ENCODE measurements at regions not wholly inside any gene's neighbourhood (a gene's known extent, or its start where the extent isn't known, plus 50 kb on each side); places are given as distances from the start of the nearest gene placed in this dataset.

GRCh38 chr2:104385743-104386142 is 468.2 kb upstream of the POU3F3 start:
- H3K27me3 ChIP-seq (ENCODE audit: control insufficient read depth in 3 of 3, insufficient read depth in 3 of 3, low read length in 3 of 3) = peaks cover 0 to 4% (median 0%) of the 10 kb centered on the region in 3 donors

GRCh38 chr2:104388296-104388695 is 465.6 kb upstream of the POU3F3 start:
- no peak overlapping the region for H3K27ac ChIP-seq (ENCODE audit: low read depth, low read length)
- H3K9ac ChIP-seq (ENCODE audit: low read depth in 1 of 3, low read length in 3 of 3) = no peak overlapping the region
- no peaks in the 10 kb centered on the region for H3K4me1 ChIP-seq (ENCODE audit: control insufficient read depth in 3 of 3, insufficient read depth in 3 of 3, low read length in 3 of 3)
- H3K4me3 ChIP-seq (ENCODE audit: low read length in 3 of 3) = no peak overlapping the region
- H3K36me3 ChIP-seq (ENCODE audit: control insufficient read depth in 3 of 3, insufficient read depth in 3 of 3, low read length in 3 of 3) = no peaks in the 10 kb centered on the region
- peaks cover 0 to 4% (median 0%) of the 10 kb centered on the region in 3 donors for H3K27me3 ChIP-seq (ENCODE audit: control insufficient read depth in 3 of 3, insufficient read depth in 3 of 3, low read length in 3 of 3)
- no peaks in the 10 kb centered on the region for H3K9me3 ChIP-seq (ENCODE audit: control insufficient read depth in 3 of 3, low read length in 3 of 3)

More at GRCh38 chr2:104385743-104386142, 468.2 kb upstream of the POU3F3 start:
- H3K9ac ChIP-seq (ENCODE audit: low read depth in 1 of 3, low read length in 3 of 3) = no peak overlapping the region
- no peaks in the 10 kb centered on the region for H3K4me1 ChIP-seq (ENCODE audit: control insufficient read depth in 3 of 3, insufficient read depth in 3 of 3, low read length in 3 of 3)
- H3K36me3 ChIP-seq (ENCODE audit: control insufficient read depth in 3 of 3, insufficient read depth in 3 of 3, low read length in 3 of 3) = no peaks in the 10 kb centered on the region
- H3K9me3 ChIP-seq (ENCODE audit: control insufficient read depth in 3 of 3, low read length in 3 of 3) = no peaks in the 10 kb centered on the region
- no peak overlapping the region for H3K27ac ChIP-seq (ENCODE audit: low read depth, low read length)
- no peak overlapping the region for H3K4me3 ChIP-seq (ENCODE audit: low read length in 3 of 3)

DNA sequence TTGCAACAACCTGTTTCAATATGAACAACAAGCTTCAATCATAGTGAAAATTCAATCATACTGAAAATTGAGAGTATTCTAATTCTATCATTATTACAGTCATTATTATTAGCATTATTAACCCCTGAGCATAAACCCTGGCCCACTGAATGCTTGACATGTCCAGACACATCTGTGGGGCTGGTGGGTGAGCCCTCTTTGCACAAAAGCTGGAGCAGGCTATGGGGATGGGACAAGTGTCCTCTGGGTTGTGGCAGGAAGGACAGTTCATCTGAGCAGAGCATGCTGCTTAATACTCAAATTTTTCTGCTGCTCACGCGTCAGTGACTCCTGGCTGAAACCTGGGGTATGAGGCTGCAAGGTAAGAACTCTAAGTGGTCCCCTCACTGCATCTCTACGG is 451.1 kb upstream of the POU3F3 start:
- no peaks in the 10 kb centered on the region for H3K9me3 ChIP-seq (ENCODE audit: control insufficient read depth in 3 of 3, low read length in 3 of 3)
- H3K36me3 ChIP-seq (ENCODE audit: control insufficient read depth in 3 of 3, insufficient read depth in 3 of 3, low read length in 3 of 3) = no peaks in the 10 kb centered on the region
- H3K4me1 ChIP-seq (ENCODE audit: control insufficient read depth in 3 of 3, insufficient read depth in 3 of 3, low read length in 3 of 3) = peaks cover 0 to 4% (median 0%) of the 10 kb centered on the region in 3 donors
- H3K27ac ChIP-seq (ENCODE audit: low read depth, low read length) = no peak overlapping the region
- H3K27me3 ChIP-seq (ENCODE audit: control insufficient read depth in 3 of 3, insufficient read depth in 3 of 3, low read length in 3 of 3) = peaks cover 2 to 11% (median 6%) of the 10 kb centered on the region in 3 donors
- H3K9ac ChIP-seq (ENCODE audit: low read depth in 1 of 3, low read length in 3 of 3) = no peak overlapping the region
- no peak overlapping the region for H3K4me3 ChIP-seq (ENCODE audit: low read length in 3 of 3)

DNA sequence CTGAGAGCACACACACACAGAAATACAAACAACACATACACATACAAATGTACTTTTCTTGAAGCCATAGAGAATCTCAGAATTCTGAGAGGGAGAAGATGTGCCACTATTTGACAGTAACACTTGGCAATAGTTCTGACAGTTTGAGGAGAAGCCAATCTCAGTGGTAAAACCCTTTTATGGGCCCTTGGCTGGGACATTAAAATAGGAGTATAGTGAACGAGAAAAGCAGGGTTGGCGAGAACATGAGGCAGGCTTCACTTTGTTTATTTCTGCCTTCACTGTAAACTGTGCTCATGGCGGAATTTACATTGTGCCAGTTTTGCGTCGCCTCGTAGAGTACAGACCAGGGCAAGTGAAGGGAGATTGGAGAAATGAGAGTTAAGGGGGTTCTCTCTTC is 449.4 kb upstream of the POU3F3 start:
- Histone ChIP-seq H3K4me1 (ENCODE audit: control insufficient read depth in 3 of 3, insufficient read depth in 3 of 3, low read length in 3 of 3) (peaks cover 0 to 4% (median 0%) of the 10 kb centered on the region in 3 donors), H3K36me3 (ENCODE audit: control insufficient read depth in 3 of 3, insufficient read depth in 3 of 3, low read length in 3 of 3) (no peaks in the 10 kb centered on the region), H3K27me3 (ENCODE audit: control insufficient read depth in 3 of 3, insufficient read depth in 3 of 3, low read length in 3 of 3) (peaks cover 2 to 8% (median 7%) of the 10 kb centered on the region in 3 donors), H3K9ac (ENCODE audit: low read depth in 1 of 3, low read length in 3 of 3) (no peak overlapping the region), H3K4me3 (ENCODE audit: low read length in 3 of 3) (no peak overlapping the region), H3K27ac (ENCODE audit: low read depth, low read length) (no peak overlapping the region), H3K9me3 (ENCODE audit: control insufficient read depth in 3 of 3, low read length in 3 of 3) (no peaks in the 10 kb centered on the region)

GRCh38 chr2:104405623-104406022 is 448.3 kb upstream of the POU3F3 start:
- no peak overlapping the region for H3K4me3 ChIP-seq (ENCODE audit: low read length in 3 of 3)
- H3K36me3 ChIP-seq (ENCODE audit: control insufficient read depth in 3 of 3, insufficient read depth in 3 of 3, low read length in 3 of 3) = no peaks in the 10 kb centered on the region

DNA sequence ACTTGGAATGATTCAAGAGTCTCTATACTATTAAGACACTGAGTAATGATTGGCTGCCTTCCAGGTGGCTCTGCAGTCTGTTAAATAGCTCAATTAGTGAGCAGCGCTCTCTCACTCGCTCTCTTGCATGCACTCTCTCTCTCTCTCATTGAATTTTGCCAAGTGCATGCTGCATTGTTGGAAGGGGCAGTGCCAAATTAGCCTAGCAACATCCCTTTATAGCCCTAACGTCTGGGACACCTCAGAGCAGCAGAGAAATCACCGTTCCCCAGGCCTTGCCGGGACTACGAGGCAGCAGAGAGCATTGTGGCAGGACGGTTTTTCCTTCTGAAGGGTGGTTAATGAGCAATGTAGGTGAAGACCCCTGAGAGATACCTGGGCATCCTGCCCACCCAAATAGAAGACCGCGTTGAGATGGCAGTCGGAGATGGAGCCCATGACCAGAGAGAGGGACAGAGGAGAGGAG is 447.6 kb upstream of the POU3F3 start:
- no peak overlapping the region for H3K9ac ChIP-seq (ENCODE audit: low read depth in 1 of 3, low read length in 3 of 3)
- H3K4me3 ChIP-seq (ENCODE audit: low read length in 3 of 3) = no peak overlapping the region
- no peaks in the 10 kb centered on the region for H3K9me3 ChIP-seq (ENCODE audit: control insufficient read depth in 3 of 3, low read length in 3 of 3)
- H3K36me3 ChIP-seq (ENCODE audit: control insufficient read depth in 3 of 3, insufficient read depth in 3 of 3, low read length in 3 of 3) = no peaks in the 10 kb centered on the region
- peaks cover 2 to 9% (median 8%) of the 10 kb centered on the region in 3 donors for H3K27me3 ChIP-seq (ENCODE audit: control insufficient read depth in 3 of 3, insufficient read depth in 3 of 3, low read length in 3 of 3)
- H3K27ac ChIP-seq (ENCODE audit: low read depth, low read length) = no peak overlapping the region
- H3K4me1 ChIP-seq (ENCODE audit: control insufficient read depth in 3 of 3, insufficient read depth in 3 of 3, low read length in 3 of 3) = peaks cover 0 to 4% (median 0%) of the 10 kb centered on the region in 3 donors

More at GRCh38 chr2:104405623-104406022, 448.3 kb upstream of the POU3F3 start:
- H3K27ac ChIP-seq (ENCODE audit: low read depth, low read length) = no peak overlapping the region
- H3K27me3 ChIP-seq (ENCODE audit: control insufficient read depth in 3 of 3, insufficient read depth in 3 of 3, low read length in 3 of 3) = peaks cover 2 to 9% (median 8%) of the 10 kb centered on the region in 3 donors
- no peaks in the 10 kb centered on the region for H3K9me3 ChIP-seq (ENCODE audit: control insufficient read depth in 3 of 3, low read length in 3 of 3)
- H3K4me1 ChIP-seq (ENCODE audit: control insufficient read depth in 3 of 3, insufficient read depth in 3 of 3, low read length in 3 of 3) = peaks cover 0 to 4% (median 0%) of the 10 kb centered on the region in 3 donors
- no peak overlapping the region for H3K9ac ChIP-seq (ENCODE audit: low read depth in 1 of 3, low read length in 3 of 3)

- Histone ChIP-seq H3K9ac (ENCODE audit: low read depth in 1 of 3, low read length in 3 of 3) (no peak overlapping the region), H3K4me3 (ENCODE audit: low read length in 3 of 3) (no peak overlapping the region), H3K36me3 (ENCODE audit: control insufficient read depth in 3 of 3, insufficient read depth in 3 of 3, low read length in 3 of 3) (no peaks in the 10 kb centered on the region), H3K4me1 (ENCODE audit: control insufficient read depth in 3 of 3, insufficient read depth in 3 of 3, low read length in 3 of 3) (peaks cover 0 to 4% (median 0%) of the 10 kb centered on the region in 3 donors), H3K9me3 (ENCODE audit: control insufficient read depth in 3 of 3, low read length in 3 of 3) (no peaks in the 10 kb centered on the region), H3K27me3 (ENCODE audit: control insufficient read depth in 3 of 3, insufficient read depth in 3 of 3, low read length in 3 of 3) (peaks cover 2 to 9% (median 8%) of the 10 kb centered on the region in 3 donors), H3K27ac (ENCODE audit: low read depth, low read length) (no peak overlapping the region)
Measured at GRCh38 chr2:104407641-104408040, 446.3 kb upstream of the POU3F3 start.

- no peak overlapping the region for H3K9ac ChIP-seq (ENCODE audit: low read depth in 1 of 3, low read length in 3 of 3)
- no peaks in the 10 kb centered on the region for H3K9me3 ChIP-seq (ENCODE audit: control insufficient read depth in 3 of 3, low read length in 3 of 3)
- H3K4me3 ChIP-seq (ENCODE audit: low read length in 3 of 3) = no peak overlapping the region
- peaks cover 2 to 8% (median 5%) of the 10 kb centered on the region in 3 donors for H3K27me3 ChIP-seq (ENCODE audit: control insufficient read depth in 3 of 3, insufficient read depth in 3 of 3, low read length in 3 of 3)
- peaks cover 0 to 4% (median 0%) of the 10 kb centered on the region in 3 donors for H3K4me1 ChIP-seq (ENCODE audit: control insufficient read depth in 3 of 3, insufficient read depth in 3 of 3, low read length in 3 of 3)
- no peaks in the 10 kb centered on the region for H3K36me3 ChIP-seq (ENCODE audit: control insufficient read depth in 3 of 3, insufficient read depth in 3 of 3, low read length in 3 of 3)
- H3K27ac ChIP-seq (ENCODE audit: low read depth, low read length) = no peak overlapping the region
Measured at GRCh38 chr2:104408266-104408665, 445.6 kb upstream of the POU3F3 start.

DNA sequence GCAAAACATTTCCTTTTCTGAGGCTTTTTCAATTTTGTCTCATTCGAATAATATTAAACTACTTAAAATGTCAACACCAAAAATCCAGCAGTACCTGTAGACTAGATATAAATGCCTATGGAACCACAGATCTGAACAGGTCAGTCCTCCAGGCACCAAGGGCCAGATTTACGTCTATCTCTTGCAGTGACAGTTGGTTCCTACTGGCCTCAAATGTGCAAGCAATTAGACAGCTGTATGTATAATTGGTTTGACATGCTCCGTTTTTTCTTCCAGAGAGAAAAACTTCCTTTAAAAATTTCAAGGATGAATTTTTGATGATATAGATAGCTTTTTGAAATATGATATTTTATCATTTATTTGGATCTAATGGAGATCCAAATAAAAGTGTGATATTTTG is 443.8 kb upstream of the POU3F3 start:
- H3K27me3 ChIP-seq (ENCODE audit: control insufficient read depth in 3 of 3, insufficient read depth in 3 of 3, low read length in 3 of 3) = peaks cover 3 to 11% (median 5%) of the 10 kb centered on the region in 3 donors
- no peak overlapping the region for H3K27ac ChIP-seq (ENCODE audit: low read depth, low read length)
- no peak overlapping the region for H3K9ac ChIP-seq (ENCODE audit: low read depth in 1 of 3, low read length in 3 of 3)
- H3K4me3 ChIP-seq (ENCODE audit: low read length in 3 of 3) = no peak overlapping the region
- no peaks in the 10 kb centered on the region for H3K9me3 ChIP-seq (ENCODE audit: control insufficient read depth in 3 of 3, low read length in 3 of 3)
- H3K4me1 ChIP-seq (ENCODE audit: control insufficient read depth in 3 of 3, insufficient read depth in 3 of 3, low read length in 3 of 3) = peaks cover 0 to 4% (median 0%) of the 10 kb centered on the region in 3 donors
- H3K36me3 ChIP-seq (ENCODE audit: control insufficient read depth in 3 of 3, insufficient read depth in 3 of 3, low read length in 3 of 3) = no peaks in the 10 kb centered on the region

- H3K4me1 ChIP-seq (ENCODE audit: control insufficient read depth in 3 of 3, insufficient read depth in 3 of 3, low read length in 3 of 3) = no peaks in the 10 kb centered on the region
Measured at GRCh38 chr2:104412384-104412783, 441.5 kb upstream of the POU3F3 start.

More at GRCh38 chr2:104412384-104412783, 441.5 kb upstream of the POU3F3 start:
- Histone ChIP-seq H3K27ac (ENCODE audit: low read depth, low read length) (no peak overlapping the region), H3K27me3 (ENCODE audit: control insufficient read depth in 3 of 3, insufficient read depth in 3 of 3, low read length in 3 of 3) (peaks cover 2 to 13% (median 3%) of the 10 kb centered on the region in 3 donors), H3K4me3 (ENCODE audit: low read length in 3 of 3) (no peak overlapping the region), H3K9ac (ENCODE audit: low read depth in 1 of 3, low read length in 3 of 3) (no peak overlapping the region), H3K36me3 (ENCODE audit: control insufficient read depth in 3 of 3, insufficient read depth in 3 of 3, low read length in 3 of 3) (no peaks in the 10 kb centered on the region), H3K9me3 (ENCODE audit: control insufficient read depth in 3 of 3, low read length in 3 of 3) (no peaks in the 10 kb centered on the region)

All from skeletal muscle tissue (tissue), 3 donors.